ENCODE measurements at regions not wholly inside any gene's neighbourhood (a gene's known extent, or its start where the extent isn't known, plus 50 kb on each side); places are given as distances from the start of the nearest gene placed in this dataset.

GRCh38 chr4:35534962-35535361 lies 709.4 kb downstream of the ARAP2 start:
- Histone ChIP-seq H3K79me2 (ENCODE audit: insufficient read depth, low read length) (no peaks in the 10 kb centered on the region), H3K4me1 (ENCODE audit: insufficient read depth, low read length, severe bottlenecking) (no peaks in the 10 kb centered on the region), H3K27ac (ENCODE audit: low read depth, low read length, poor library complexity, severe bottlenecking) (no peak overlapping the region), H4K20me1 (ENCODE audit: insufficient read depth, low read length) (no peaks in the 10 kb centered on the region), H3K9me3 (ENCODE audit: low read length) (no peaks in the 10 kb centered on the region), H3K4me3 (ENCODE audit: low read depth, low read length, poor library complexity, severe bottlenecking) (no peak overlapping the region), H3F3A (ENCODE audit: insufficient read depth, low read length) (no peaks in the 10 kb centered on the region), H3K9me2 (ENCODE audit: low read depth, low read length) (no peaks in the 10 kb centered on the region), H3K9ac (ENCODE audit: low read length) (no peak overlapping the region), H3K36me3 (ENCODE audit: insufficient read depth, low read length) (no peaks in the 10 kb centered on the region), H2AFZ (ENCODE audit: low read length) (no peak overlapping the region), H3K27me3 (ENCODE audit: insufficient read depth, low read length) (no peaks in the 10 kb centered on the region), H3K4me2 (ENCODE audit: low read length) (no peak overlapping the region)
- TF ChIP-seq CTCF (IDR thresholded peaks at IDR 0.05; ENCODE audit: low read length) (no peak), EZH2 (IDR thresholded peaks at IDR 0.05; ENCODE audit: borderline replicate concordance, low read length) (no peak)

GRCh38 chr4:35538807-35539206 lies 705.5 kb downstream of the ARAP2 start:
- Histone ChIP-seq H3K27ac (ENCODE audit: low read depth, low read length, poor library complexity, severe bottlenecking) (no peak overlapping the region), H3F3A (ENCODE audit: insufficient read depth, low read length) (no peaks in the 10 kb centered on the region), H3K9me2 (ENCODE audit: low read depth, low read length) (no peaks in the 10 kb centered on the region), H3K4me3 (ENCODE audit: low read depth, low read length, poor library complexity, severe bottlenecking) (no peak overlapping the region), H3K9ac (ENCODE audit: low read length) (no peak overlapping the region), H3K36me3 (ENCODE audit: insufficient read depth, low read length) (no peaks in the 10 kb centered on the region), H3K79me2 (ENCODE audit: insufficient read depth, low read length) (no peaks in the 10 kb centered on the region), H3K27me3 (ENCODE audit: insufficient read depth, low read length) (no peaks in the 10 kb centered on the region), H2AFZ (ENCODE audit: low read length) (no peak overlapping the region), H3K4me2 (ENCODE audit: low read length) (no peak overlapping the region), H4K20me1 (ENCODE audit: insufficient read depth, low read length) (no peaks in the 10 kb centered on the region), H3K4me1 (ENCODE audit: insufficient read depth, low read length, severe bottlenecking) (no peaks in the 10 kb centered on the region), H3K9me3 (ENCODE audit: low read length) (no peaks in the 10 kb centered on the region)
- no peak for TF ChIP-seq CTCF (IDR thresholded peaks at IDR 0.05; ENCODE audit: low read length)
- TF ChIP-seq EZH2 (IDR thresholded peaks at IDR 0.05; ENCODE audit: borderline replicate concordance, low read length), result no peak

GRCh38 chr4:35539404-35540055 lies 704.8 kb downstream of the ARAP2 start:
- Histone ChIP-seq H3K9me3 (ENCODE audit: low read length) (no peaks in the 10 kb centered on the region), H3K4me3 (ENCODE audit: low read depth, low read length, poor library complexity, severe bottlenecking) (no peak overlapping the region), H4K20me1 (ENCODE audit: insufficient read depth, low read length) (no peaks in the 10 kb centered on the region), H3K36me3 (ENCODE audit: insufficient read depth, low read length) (no peaks in the 10 kb centered on the region), H3K27me3 (ENCODE audit: insufficient read depth, low read length) (no peaks in the 10 kb centered on the region), H2AFZ (ENCODE audit: low read length) (no peak overlapping the region), H3K9ac (ENCODE audit: low read length) (no peak overlapping the region), H3K27ac (ENCODE audit: low read depth, low read length, poor library complexity, severe bottlenecking) (no peak overlapping the region), H3K4me1 (ENCODE audit: insufficient read depth, low read length, severe bottlenecking) (no peaks in the 10 kb centered on the region), H3K9me2 (ENCODE audit: low read depth, low read length) (no peaks in the 10 kb centered on the region), H3F3A (ENCODE audit: insufficient read depth, low read length) (no peaks in the 10 kb centered on the region), H3K79me2 (ENCODE audit: insufficient read depth, low read length) (no peaks in the 10 kb centered on the region), H3K4me2 (ENCODE audit: low read length) (no peak overlapping the region)
- TF ChIP-seq CTCF (IDR thresholded peaks at IDR 0.05; ENCODE audit: low read length) (no peak), EZH2 (IDR thresholded peaks at IDR 0.05; ENCODE audit: borderline replicate concordance, low read length) (no peak)

Measured in OCI-LY1 (cell line).